Nephron progenitor cell (in vitro differentiated cells): ENCODE measurements at regions not wholly inside any gene's neighbourhood (a gene's known extent, or its start where the extent isn't known, plus 50 kb on each side); places are given as distances from the start of the nearest gene placed in this dataset.

Source experiments
- DNase-seq: peaks from one replicate; pipeline ENCODE4 v3.0.0; 2021
- H3K27ac Mint-ChIP-seq: 2 replicates; pipeline ENCODE4 v1.8.0; 2021; ENCODE audit warnings: mild to moderate bottlenecking, moderate library complexity, mixed read lengths
- H3K27me3 Mint-ChIP-seq: 2 replicates; pipeline ENCODE4 v1.8.0; 2021; ENCODE audit warnings: mild to moderate bottlenecking, low read depth, mixed read lengths; ENCODE audit not compliant: poor library complexity
- H3K36me3 Mint-ChIP-seq: 2 replicates; pipeline ENCODE4 v1.8.0; 2021; ENCODE audit warnings: low read depth, mixed read lengths
- H3K4me1 Mint-ChIP-seq: 2 replicates; pipeline ENCODE4 v1.8.0; 2021; ENCODE audit warnings: mixed read lengths
- H3K4me3 Mint-ChIP-seq: 2 replicates; pipeline ENCODE4 v1.8.0; 2021; ENCODE audit warnings: mild to moderate bottlenecking, moderate library complexity, mixed read lengths
- H3K9me3 Mint-ChIP-seq: 2 replicates; pipeline ENCODE4 v1.8.0; 2021; ENCODE audit warnings: mild to moderate bottlenecking, moderate library complexity, mixed read lengths
- CTCF ChIP-seq: fragments of 200-600 bp; sonication (generic); IDR thresholded peaks from 2 replicates; pipeline ENCODE4 v1.5.0; 2021; ENCODE audit warnings: antibody characterized with exemption

GRCh38 chr6:127015858-127016257, 102.6 kb upstream of the RSPO3 start:
- Mint-ChIP-seq H3K36me3 (peaks cover 7% of the 10 kb centered on the region), H3K27ac (no peak overlapping the region), H3K4me1 (no peaks in the 10 kb centered on the region), H3K9me3 (no peaks in the 10 kb centered on the region), H3K4me3 (no peak overlapping the region), H3K27me3 (no peaks in the 10 kb centered on the region)
- no peak for TF ChIP-seq CTCF
- no peak for DNase-seq

GRCh38 chr6:127019828-127020227, 98.6 kb upstream of the RSPO3 start:
- Mint-ChIP-seq H3K4me3 (no peak overlapping the region), H3K27me3 (peaks cover 4% of the 10 kb centered on the region), H3K27ac (no peak overlapping the region), H3K36me3 (peaks cover 7% of the 10 kb centered on the region), H3K9me3 (no peaks in the 10 kb centered on the region), H3K4me1 (peaks cover 5% of the 10 kb centered on the region)
- no peak for TF ChIP-seq CTCF
- no peak for DNase-seq

- DNase-seq = no peak
- H3K4me1 Mint-ChIP-seq = peaks cover 5% of the 10 kb centered on the region
- H3K9me3 Mint-ChIP-seq = no peaks in the 10 kb centered on the region
- no peak overlapping the region for H3K27ac Mint-ChIP-seq
- H3K4me3 Mint-ChIP-seq = no peak overlapping the region
- no peaks in the 10 kb centered on the region for H3K36me3 Mint-ChIP-seq
- no peak for TF ChIP-seq CTCF
- H3K27me3 Mint-ChIP-seq = peaks cover 4% of the 10 kb centered on the region
These were observed 96.2 kb upstream of the RSPO3 start for GRCh38 chr6:127022302-127022701.

GRCh38 chr6:127023001-127023778, 95.3 kb upstream of the RSPO3 start:
- H3K27me3 Mint-ChIP-seq = peaks cover 4% of the 10 kb centered on the region
- no peak for DNase-seq
- no peak for TF ChIP-seq CTCF
- H3K4me1 Mint-ChIP-seq = peaks cover 5% of the 10 kb centered on the region
- no peak overlapping the region for H3K4me3 Mint-ChIP-seq
- H3K27ac Mint-ChIP-seq = no peak overlapping the region
- no peaks in the 10 kb centered on the region for H3K36me3 Mint-ChIP-seq
- no peaks in the 10 kb centered on the region for H3K9me3 Mint-ChIP-seq

GRCh38 chr6:127026247-127026646, 92.2 kb upstream of the RSPO3 start:
- no peak overlapping the region for H3K4me3 Mint-ChIP-seq
- H3K36me3 Mint-ChIP-seq = no peaks in the 10 kb centered on the region
- H3K4me1 Mint-ChIP-seq = peaks cover 5% of the 10 kb centered on the region
- H3K27ac Mint-ChIP-seq = no peak overlapping the region
- no peaks in the 10 kb centered on the region for H3K9me3 Mint-ChIP-seq
- no peak for DNase-seq
- H3K27me3 Mint-ChIP-seq = peaks cover 4% of the 10 kb centered on the region
- no peak for TF ChIP-seq CTCF

- Mint-ChIP-seq H3K27me3 (no peaks in the 10 kb centered on the region), H3K9me3 (no peaks in the 10 kb centered on the region), H3K4me1 (no peaks in the 10 kb centered on the region), H3K27ac (no peak overlapping the region), H3K36me3 (no peaks in the 10 kb centered on the region), H3K4me3 (no peak overlapping the region)
- TF ChIP-seq CTCF = no peak
- no peak for DNase-seq
These were observed 88.4 kb upstream of the RSPO3 start for GRCh38 chr6:127030111-127030510.
